Activated T-cell treated with anti-CD3 and anti-CD28 coated beads, Interleukin-2, amount 50 U/mL, for 72 hours (primary cell): ENCODE measurements at regions not wholly inside any gene's neighbourhood (a gene's known extent, or its start where the extent isn't known, plus 50 kb on each side); places are given as distances from the start of the nearest gene placed in this dataset.

Experiments used
- ATAC-seq, 2 donors: fragments of 150-1000 bp; cut with Tn5 transposase; replicated peaks in 1 of 2; 2 replicates each; pipeline ENCODE4 v1.10.0; 2021; ENCODE audit warnings: moderate library complexity in 2 of 2, mild to moderate bottlenecking in 1 of 2
- DNase-seq, 2 donors: peaks; one replicate each; pipeline ENCODE4 v3.0.0; 2021 to 2022; ENCODE audit warnings: mixed read lengths in 1 of 2
- H3K27ac Mint-ChIP-seq: one replicate; pipeline ENCODE4 v1.8.0; 2022; ENCODE audit warnings: mild to moderate bottlenecking, moderate library complexity, mixed read lengths
- H3K27me3 Mint-ChIP-seq: one replicate; pipeline ENCODE4 v1.8.0; 2022; ENCODE audit warnings: low read depth, mixed read lengths
- H3K36me3 Mint-ChIP-seq, 2 donors: one replicate each; pipeline ENCODE4 v1.8.0; 2022; ENCODE audit warnings: mixed read lengths in 2 of 2, mild to moderate bottlenecking in 1 of 2; ENCODE audit not compliant: insufficient read depth in 2 of 2
- H3K4me1 Mint-ChIP-seq: one replicate; pipeline ENCODE4 v1.8.0; 2022; ENCODE audit warnings: low read depth, mixed read lengths
- H3K4me3 Mint-ChIP-seq, 2 donors: one replicate each; pipeline ENCODE4 v1.8.0; 2022; ENCODE audit warnings: mild to moderate bottlenecking in 2 of 2, mixed read lengths in 2 of 2, moderate library complexity in 2 of 2
- H3K9me3 Mint-ChIP-seq, 2 donors: one replicate each; pipeline ENCODE4 v1.8.0; 2022; ENCODE audit warnings: mixed read lengths in 2 of 2

- Mint-ChIP-seq H3K36me3 (no peaks in the 10 kb centered on the region), H3K9me3 (no peaks in the 10 kb centered on the region), H3K27ac (no peak overlapping the region), H3K27me3 (no peaks in the 10 kb centered on the region), H3K4me3 (no peak overlapping the region), H3K4me1 (no peaks in the 10 kb centered on the region)
- DNase-seq: no peak
- ATAC-seq: no peak
Observed at GRCh38 chr14:87688524-87688923, 304.5 kb downstream of the GALC start.

GRCh38 chr14:87687420-87687819 is 305.6 kb downstream of the GALC start:
- H3K27ac Mint-ChIP-seq: no peak overlapping the region
- DNase-seq: no peak
- no peaks in the 10 kb centered on the region for H3K4me1 Mint-ChIP-seq
- H3K27me3 Mint-ChIP-seq: no peaks in the 10 kb centered on the region
- no peak overlapping the region for H3K4me3 Mint-ChIP-seq
- H3K9me3 Mint-ChIP-seq: no peaks in the 10 kb centered on the region
- ATAC-seq: no peak
- H3K36me3 Mint-ChIP-seq: no peaks in the 10 kb centered on the region

GRCh38 chr14:87686746-87687145 is 306.2 kb downstream of the GALC start:
- no peak overlapping the region for H3K4me3 Mint-ChIP-seq
- no peak for DNase-seq
- ATAC-seq: no peak
- no peak overlapping the region for H3K27ac Mint-ChIP-seq
- no peaks in the 10 kb centered on the region for H3K9me3 Mint-ChIP-seq
- no peaks in the 10 kb centered on the region for H3K27me3 Mint-ChIP-seq
- H3K36me3 Mint-ChIP-seq: no peaks in the 10 kb centered on the region
- no peaks in the 10 kb centered on the region for H3K4me1 Mint-ChIP-seq

- no peak for DNase-seq
- H3K27ac Mint-ChIP-seq: no peak overlapping the region
- ATAC-seq: no peak
- peaks cover 2% of the 10 kb centered on the region in 2 donors for H3K9me3 Mint-ChIP-seq
- H3K36me3 Mint-ChIP-seq: no peaks in the 10 kb centered on the region
- H3K4me1 Mint-ChIP-seq: no peaks in the 10 kb centered on the region
- no peak overlapping the region for H3K4me3 Mint-ChIP-seq
- H3K27me3 Mint-ChIP-seq: no peaks in the 10 kb centered on the region
Observed at GRCh38 chr14:87679866-87680265, 313.1 kb downstream of the GALC start.

- Mint-ChIP-seq H3K4me1 (no peaks in the 10 kb centered on the region), H3K27ac (no peak overlapping the region), H3K9me3 (peaks cover 2% of the 10 kb centered on the region in 2 donors), H3K4me3 (no peak overlapping the region), H3K27me3 (no peaks in the 10 kb centered on the region), H3K36me3 (no peaks in the 10 kb centered on the region)
- ATAC-seq (no peak), DNase-seq (no peak)
Observed at GRCh38 chr14:87678624-87679023, 314.4 kb downstream of the GALC start.

- Mint-ChIP-seq H3K9me3 (peaks cover 2 to 4% of the 10 kb centered on the region in 2 donors), H3K4me3 (no peak overlapping the region), H3K27me3 (no peaks in the 10 kb centered on the region), H3K27ac (no peak overlapping the region), H3K4me1 (no peaks in the 10 kb centered on the region), H3K36me3 (no peaks in the 10 kb centered on the region)
- DNase-seq (no peak), ATAC-seq (no peak)
Observed at GRCh38 chr14:87676814-87677437, 316.1 kb downstream of the GALC start.

- no peaks in the 10 kb centered on the region for H3K36me3 Mint-ChIP-seq
- no peak for ATAC-seq
- no peaks in the 10 kb centered on the region for H3K4me1 Mint-ChIP-seq
- H3K4me3 Mint-ChIP-seq: no peak overlapping the region
- H3K9me3 Mint-ChIP-seq: peaks cover 2 to 3% of the 10 kb centered on the region in 2 donors
- no peak for DNase-seq
- H3K27me3 Mint-ChIP-seq: no peaks in the 10 kb centered on the region
- H3K27ac Mint-ChIP-seq: no peak overlapping the region
Observed at GRCh38 chr14:87667659-87668058, 325.3 kb downstream of the GALC start.

- Mint-ChIP-seq H3K36me3 (no peaks in the 10 kb centered on the region), H3K9me3 (peaks cover 2 to 6% of the 10 kb centered on the region in 2 donors), H3K27ac (no peak overlapping the region), H3K4me1 (no peaks in the 10 kb centered on the region), H3K27me3 (no peaks in the 10 kb centered on the region), H3K4me3 (no peak overlapping the region)
- DNase-seq (no peak), ATAC-seq (no peak)
Observed at GRCh38 chr14:87656315-87656714, 336.7 kb downstream of the GALC start.

- H3K4me3 Mint-ChIP-seq: no peak overlapping the region
- peaks cover 14% of the 10 kb centered on the region in 2 donors for H3K9me3 Mint-ChIP-seq
Observed at GRCh38 chr14:87652278-87652677, 340.7 kb downstream of the GALC start.

GRCh38 chr14:87644689-87645088 is 348.3 kb downstream of the GALC start:
- Mint-ChIP-seq H3K9me3 (peaks cover 10% of the 10 kb centered on the region in 2 donors), H3K27ac (no peak overlapping the region), H3K4me3 (no peak overlapping the region), H3K27me3 (no peaks in the 10 kb centered on the region), H3K4me1 (no peaks in the 10 kb centered on the region), H3K36me3 (peaks cover 0 to 2% of the 10 kb centered on the region in 2 donors)
- DNase-seq (no peak), ATAC-seq (no peak)

More at GRCh38 chr14:87652278-87652677, 340.7 kb downstream of the GALC start:
- Mint-ChIP-seq H3K4me1 (no peaks in the 10 kb centered on the region), H3K36me3 (peaks cover 0 to 7% of the 10 kb centered on the region in 2 donors), H3K27ac (no peak overlapping the region), H3K27me3 (no peaks in the 10 kb centered on the region)
- DNase-seq (no peak), ATAC-seq (no peak)

- ATAC-seq: no peak
- H3K9me3 Mint-ChIP-seq: peaks cover 2 to 3% of the 10 kb centered on the region in 2 donors
Observed at GRCh38 chr14:87643005-87643404, 350.0 kb downstream of the GALC start.

GRCh38 chr14:87640553-87640952 is 352.4 kb downstream of the GALC start:
- DNase-seq (no peak), ATAC-seq (no peak)
- Mint-ChIP-seq H3K27me3 (no peaks in the 10 kb centered on the region), H3K4me1 (no peaks in the 10 kb centered on the region), H3K4me3 (no peak overlapping the region), H3K36me3 (no peaks in the 10 kb centered on the region), H3K9me3 (no peaks in the 10 kb centered on the region), H3K27ac (no peak overlapping the region)

More at GRCh38 chr14:87643005-87643404, 350.0 kb downstream of the GALC start:
- no peaks in the 10 kb centered on the region for H3K36me3 Mint-ChIP-seq
- DNase-seq: no peak
- no peak overlapping the region for H3K27ac Mint-ChIP-seq
- H3K4me3 Mint-ChIP-seq: no peak overlapping the region
- H3K4me1 Mint-ChIP-seq: no peaks in the 10 kb centered on the region
- no peaks in the 10 kb centered on the region for H3K27me3 Mint-ChIP-seq

- no peaks in the 10 kb centered on the region for H3K4me1 Mint-ChIP-seq
- H3K27ac Mint-ChIP-seq: no peak overlapping the region
- no peaks in the 10 kb centered on the region for H3K36me3 Mint-ChIP-seq
- no peak for DNase-seq
- no peak for ATAC-seq
- H3K27me3 Mint-ChIP-seq: no peaks in the 10 kb centered on the region
- H3K9me3 Mint-ChIP-seq: peaks cover 0 to 5% of the 10 kb centered on the region in 2 donors
- H3K4me3 Mint-ChIP-seq: no peak overlapping the region
Observed at GRCh38 chr14:87638196-87638595, 354.8 kb downstream of the GALC start.

- no peaks in the 10 kb centered on the region for H3K27me3 Mint-ChIP-seq
- peaks cover 0 to 5% of the 10 kb centered on the region in 2 donors for H3K9me3 Mint-ChIP-seq
- H3K27ac Mint-ChIP-seq: no peak overlapping the region
- DNase-seq (no peak), ATAC-seq (no peak)
- H3K36me3 Mint-ChIP-seq: no peaks in the 10 kb centered on the region
- H3K4me1 Mint-ChIP-seq: no peaks in the 10 kb centered on the region
- H3K4me3 Mint-ChIP-seq: no peak overlapping the region
Observed at GRCh38 chr14:87635442-87635841, 357.5 kb downstream of the GALC start.
